K562 (cell line): ENCODE measurements at regions not wholly inside any gene's neighbourhood (a gene's known extent, or its start where the extent isn't known, plus 50 kb on each side); places are given as distances from the start of the nearest gene placed in this dataset.

Source experiments
- DACH1 ChIP-seq: fragments of 450-650 bp; IDR thresholded peaks from 2 replicates; pipeline ENCODE4 v1.6.1; 2018; ENCODE audit not compliant: partially characterized antibody
- TF ChIP-seq, protein P1 (sequence below), 2 experiments: fragments of 450-650 bp; formaldehyde crosslinking in 1 of 2; IDR thresholded peaks; 2 replicates each; pipeline versions ENCODE4 v1.4.0 to v1.6.1; 2014 to 2020; ENCODE audit warnings: mild to moderate bottlenecking in 2 of 2, borderline replicate concordance in 1 of 2, low read depth in 1 of 2
- TF ChIP-seq, protein P2 (sequence below): sonication (generic); formaldehyde crosslinking; IDR thresholded peaks from 2 replicates; pipeline ENCODE4 v1.8.0; 2022; ENCODE audit warnings: missing genetic modification reagents, mild to moderate bottlenecking, borderline replicate concordance
- TF ChIP-seq, protein P3 (sequence below): fragments of 450-650 bp; conservative IDR thresholded peaks from 2 replicates; pipeline ENCODE4 v1.6.1; 2016; ENCODE audit warnings: missing genetic modification characterization, low read depth, mild to moderate bottlenecking, control low read depth, missing compliant biosample characterization

DNA sequence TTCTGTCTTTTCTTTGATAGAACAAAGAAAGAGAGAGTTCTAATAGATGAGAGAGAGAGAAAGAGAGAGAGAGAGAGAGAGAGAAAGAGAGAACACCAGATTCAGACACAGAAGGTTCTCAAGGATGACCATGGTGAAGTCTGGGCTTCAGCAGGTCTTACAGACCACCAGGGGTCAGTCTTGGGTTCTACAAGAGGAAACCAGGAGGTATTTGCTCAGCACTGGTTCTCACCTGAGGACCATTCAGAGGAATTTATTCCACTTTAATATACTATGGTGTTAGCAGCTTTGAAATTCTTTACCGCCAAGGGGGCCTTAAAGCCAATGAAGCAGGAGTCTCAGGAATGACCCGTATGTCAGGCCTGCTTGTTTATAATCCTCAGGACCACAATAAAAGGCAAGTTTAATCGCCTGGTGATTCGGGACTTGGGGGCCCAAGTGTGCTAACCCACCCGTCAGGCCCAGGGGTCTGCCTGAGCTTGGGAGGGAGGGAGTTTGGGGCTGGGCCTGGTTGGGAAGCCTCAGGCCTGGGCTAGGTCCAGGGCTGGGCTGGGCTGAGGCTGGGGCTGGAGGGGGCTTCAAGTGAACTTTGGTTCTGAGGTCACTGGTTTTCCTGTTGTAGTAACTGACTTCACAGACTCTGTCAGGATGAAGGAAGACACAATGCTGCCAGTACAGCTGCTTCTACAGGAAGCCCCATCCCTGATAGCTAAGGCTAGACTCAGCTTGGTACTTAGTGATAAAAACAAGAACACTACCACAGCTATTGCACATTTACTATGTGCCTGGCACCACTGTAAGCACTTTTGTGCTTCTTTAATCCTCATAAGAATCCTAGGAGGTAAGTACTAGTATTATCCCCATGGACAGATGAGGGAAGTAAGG lies 179.2 kb upstream of the ZBED5 start (continued):
- TF ChIP-seq, protein P1, sequence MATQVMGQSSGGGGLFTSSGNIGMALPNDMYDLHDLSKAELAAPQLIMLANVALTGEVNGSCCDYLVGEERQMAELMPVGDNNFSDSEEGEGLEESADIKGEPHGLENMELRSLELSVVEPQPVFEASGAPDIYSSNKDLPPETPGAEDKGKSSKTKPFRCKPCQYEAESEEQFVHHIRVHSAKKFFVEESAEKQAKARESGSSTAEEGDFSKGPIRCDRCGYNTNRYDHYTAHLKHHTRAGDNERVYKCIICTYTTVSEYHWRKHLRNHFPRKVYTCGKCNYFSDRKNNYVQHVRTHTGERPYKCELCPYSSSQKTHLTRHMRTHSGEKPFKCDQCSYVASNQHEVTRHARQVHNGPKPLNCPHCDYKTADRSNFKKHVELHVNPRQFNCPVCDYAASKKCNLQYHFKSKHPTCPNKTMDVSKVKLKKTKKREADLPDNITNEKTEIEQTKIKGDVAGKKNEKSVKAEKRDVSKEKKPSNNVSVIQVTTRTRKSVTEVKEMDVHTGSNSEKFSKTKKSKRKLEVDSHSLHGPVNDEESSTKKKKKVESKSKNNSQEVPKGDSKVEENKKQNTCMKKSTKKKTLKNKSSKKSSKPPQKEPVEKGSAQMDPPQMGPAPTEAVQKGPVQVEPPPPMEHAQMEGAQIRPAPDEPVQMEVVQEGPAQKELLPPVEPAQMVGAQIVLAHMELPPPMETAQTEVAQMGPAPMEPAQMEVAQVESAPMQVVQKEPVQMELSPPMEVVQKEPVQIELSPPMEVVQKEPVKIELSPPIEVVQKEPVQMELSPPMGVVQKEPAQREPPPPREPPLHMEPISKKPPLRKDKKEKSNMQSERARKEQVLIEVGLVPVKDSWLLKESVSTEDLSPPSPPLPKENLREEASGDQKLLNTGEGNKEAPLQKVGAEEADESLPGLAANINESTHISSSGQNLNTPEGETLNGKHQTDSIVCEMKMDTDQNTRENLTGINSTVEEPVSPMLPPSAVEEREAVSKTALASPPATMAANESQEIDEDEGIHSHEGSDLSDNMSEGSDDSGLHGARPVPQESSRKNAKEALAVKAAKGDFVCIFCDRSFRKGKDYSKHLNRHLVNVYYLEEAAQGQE (IDR thresholded peaks at IDR 0.05; ENCODE audit: borderline replicate concordance): peak; percentile 57; the same call in 1 of the 2 replicates
- TF ChIP-seq, protein P1 (CRISPR knock-in tag; IDR thresholded peaks at IDR 0.05; ENCODE audit: low read depth): no peak
- TF ChIP-seq, protein P2, sequence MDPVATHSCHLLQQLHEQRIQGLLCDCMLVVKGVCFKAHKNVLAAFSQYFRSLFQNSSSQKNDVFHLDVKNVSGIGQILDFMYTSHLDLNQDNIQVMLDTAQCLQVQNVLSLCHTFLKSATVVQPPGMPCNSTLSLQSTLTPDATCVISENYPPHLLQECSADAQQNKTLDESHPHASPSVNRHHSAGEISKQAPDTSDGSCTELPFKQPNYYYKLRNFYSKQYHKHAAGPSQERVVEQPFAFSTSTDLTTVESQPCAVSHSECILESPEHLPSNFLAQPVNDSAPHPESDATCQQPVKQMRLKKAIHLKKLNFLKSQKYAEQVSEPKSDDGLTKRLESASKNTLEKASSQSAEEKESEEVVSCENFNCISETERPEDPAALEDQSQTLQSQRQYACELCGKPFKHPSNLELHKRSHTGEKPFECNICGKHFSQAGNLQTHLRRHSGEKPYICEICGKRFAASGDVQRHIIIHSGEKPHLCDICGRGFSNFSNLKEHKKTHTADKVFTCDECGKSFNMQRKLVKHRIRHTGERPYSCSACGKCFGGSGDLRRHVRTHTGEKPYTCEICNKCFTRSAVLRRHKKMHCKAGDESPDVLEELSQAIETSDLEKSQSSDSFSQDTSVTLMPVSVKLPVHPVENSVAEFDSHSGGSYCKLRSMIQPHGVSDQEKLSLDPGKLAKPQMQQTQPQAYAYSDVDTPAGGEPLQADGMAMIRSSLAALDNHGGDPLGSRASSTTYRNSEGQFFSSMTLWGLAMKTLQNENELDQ (CRISPR knock-in tag): no peak
- no peak for TF ChIP-seq DACH1
- TF ChIP-seq, protein P3, sequence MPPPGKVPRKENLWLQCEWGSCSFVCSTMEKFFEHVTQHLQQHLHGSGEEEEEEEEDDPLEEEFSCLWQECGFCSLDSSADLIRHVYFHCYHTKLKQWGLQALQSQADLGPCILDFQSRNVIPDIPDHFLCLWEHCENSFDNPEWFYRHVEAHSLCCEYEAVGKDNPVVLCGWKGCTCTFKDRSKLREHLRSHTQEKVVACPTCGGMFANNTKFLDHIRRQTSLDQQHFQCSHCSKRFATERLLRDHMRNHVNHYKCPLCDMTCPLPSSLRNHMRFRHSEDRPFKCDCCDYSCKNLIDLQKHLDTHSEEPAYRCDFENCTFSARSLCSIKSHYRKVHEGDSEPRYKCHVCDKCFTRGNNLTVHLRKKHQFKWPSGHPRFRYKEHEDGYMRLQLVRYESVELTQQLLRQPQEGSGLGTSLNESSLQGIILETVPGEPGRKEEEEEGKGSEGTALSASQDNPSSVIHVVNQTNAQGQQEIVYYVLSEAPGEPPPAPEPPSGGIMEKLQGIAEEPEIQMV (tag): no peak
